ENCODE measurements at regions not wholly inside any gene's neighbourhood (a gene's known extent, or its start where the extent isn't known, plus 50 kb on each side); places are given as distances from the start of the nearest gene placed in this dataset.

GRCh38 chrX:5397409-5397808 is 831.3 kb downstream of the NLGN4X start:
- TF ChIP-seq ARNT (IDR thresholded peaks at IDR 0.05) = no peak
- TF ChIP-seq MAX (CRISPR knock-in tag; IDR thresholded peaks at IDR 0.05) = no peak
- no peak for TF ChIP-seq PHF20 (IDR thresholded peaks at IDR 0.05; ENCODE audit: partially characterized antibody)
- no peak for TF ChIP-seq REST (IDR thresholded peaks at IDR 0.05; ENCODE audit: borderline replicate concordance)
- no peak for TF ChIP-seq REST (CRISPR knock-in tag; IDR thresholded peaks at IDR 0.05; ENCODE audit: low read depth)
- no peak for TF ChIP-seq ZKSCAN3 (CRISPR knock-in tag; IDR thresholded peaks at IDR 0.05)
- TF ChIP-seq POLR2A (conservative IDR thresholded peaks at IDR 0.05) = no peak
- TF ChIP-seq CTCF (IDR thresholded peaks at IDR 0.05 in 2 of 3, conservative IDR thresholded peaks at IDR 0.05 in 1 of 3; ENCODE audit: insufficient read depth in 2 of 3, low read depth in 1 of 3, low read length in 3 of 3) = no peak
- no peak for TF ChIP-seq ZNF274 (IDR thresholded peaks at IDR 0.05; ENCODE audit: borderline replicate concordance, low read depth, low read length)
- TF ChIP-seq ZNF707 (CRISPR knock-in tag; conservative IDR thresholded peaks at IDR 0.05) = no peak
- no peak for TF ChIP-seq ZZZ3 (IDR thresholded peaks at IDR 0.05)
- TF ChIP-seq RAD21 (CRISPR knock-in tag; conservative IDR thresholded peaks at IDR 0.05 in 1 of 2, IDR thresholded peaks at IDR 0.05 in 1 of 2) = no peak
- no peak for TF ChIP-seq NUFIP1 (IDR thresholded peaks at IDR 0.05; ENCODE audit: partially characterized antibody)
- TF ChIP-seq TAF15 (IDR thresholded peaks at IDR 0.05; ENCODE audit: low read depth, low read length) = no peak
